GM21367 (cell line): ENCODE measurements at regions not wholly inside any gene's neighbourhood (a gene's known extent, or its start where the extent isn't known, plus 50 kb on each side); places are given as distances from the start of the nearest gene placed in this dataset.

ENCODE experiments used
- ATAC-seq: cut with Tn5 transposase; IDR thresholded peaks from one replicate; pipeline ENCODE4 v1.9.1; 2021; ENCODE audit not compliant: unreplicated experiment

DNA sequence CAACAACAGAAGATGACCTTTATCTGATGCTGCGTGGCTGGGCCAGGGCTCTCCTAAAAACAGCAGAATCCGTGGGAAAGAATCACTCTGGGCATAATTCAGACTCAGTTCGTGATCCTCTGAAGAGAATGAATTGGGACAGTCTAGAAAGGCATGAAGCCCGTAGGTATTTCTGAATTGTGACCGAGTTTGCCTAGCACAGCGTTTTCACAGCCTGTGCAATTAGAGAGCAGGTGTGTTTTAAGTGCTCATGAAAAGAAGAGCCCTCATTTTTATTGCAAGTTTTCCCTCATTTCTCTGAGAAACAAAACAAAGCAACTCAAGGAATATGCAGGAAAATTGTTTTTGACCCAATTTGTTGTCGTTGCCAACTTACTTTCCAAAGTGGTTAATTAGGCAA, 366.2 kb downstream of the WDR11 start:
- ATAC-seq: no peak

DNA sequence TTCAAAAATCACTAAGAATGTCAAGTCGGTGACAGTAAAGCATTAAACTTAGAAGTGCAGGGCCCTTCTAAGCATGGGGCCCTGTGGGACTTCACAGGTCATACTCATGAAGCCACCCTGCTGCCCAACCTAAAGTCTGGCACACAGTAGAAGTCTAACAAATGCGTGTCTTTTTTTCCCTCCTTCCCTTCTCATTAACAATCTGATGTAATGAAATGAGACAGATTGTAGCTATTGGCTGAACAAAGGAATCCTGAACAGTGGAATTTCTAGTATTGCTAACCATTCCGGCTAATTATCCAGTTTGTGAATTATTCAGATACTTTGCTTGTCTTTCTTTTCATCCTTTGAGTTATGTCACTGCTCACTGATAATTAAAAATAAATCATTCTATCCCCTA, 369.9 kb downstream of the WDR11 start:
- ATAC-seq: no peak

- ATAC-seq: no peak
These were observed 370.8 kb downstream of the WDR11 start for GRCh38 chr10:121221991-121222390.

DNA sequence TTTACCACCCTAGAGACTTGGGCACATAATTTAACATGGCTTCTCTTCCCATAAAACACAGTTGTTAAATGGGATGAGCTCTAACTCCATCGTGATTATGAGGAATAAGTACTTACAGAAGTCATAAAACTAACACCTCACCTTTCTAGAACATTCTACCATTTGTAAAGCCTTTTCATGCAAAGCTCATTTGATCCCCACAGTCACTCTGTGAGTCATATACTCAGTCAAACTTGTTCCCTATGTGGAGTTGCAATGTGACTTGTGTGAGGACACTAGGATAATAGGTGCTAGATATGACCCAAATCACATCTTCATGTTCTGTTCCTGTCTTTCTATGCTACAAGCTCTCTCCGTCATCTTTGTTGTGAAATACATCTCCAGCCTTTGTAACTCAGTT, 371.7 kb downstream of the WDR11 start:
- no peak for ATAC-seq

- ATAC-seq: no peak
These were observed 367.2 kb downstream of the FGFR2 start for GRCh38 chr10:121231079-121231478.

DNA sequence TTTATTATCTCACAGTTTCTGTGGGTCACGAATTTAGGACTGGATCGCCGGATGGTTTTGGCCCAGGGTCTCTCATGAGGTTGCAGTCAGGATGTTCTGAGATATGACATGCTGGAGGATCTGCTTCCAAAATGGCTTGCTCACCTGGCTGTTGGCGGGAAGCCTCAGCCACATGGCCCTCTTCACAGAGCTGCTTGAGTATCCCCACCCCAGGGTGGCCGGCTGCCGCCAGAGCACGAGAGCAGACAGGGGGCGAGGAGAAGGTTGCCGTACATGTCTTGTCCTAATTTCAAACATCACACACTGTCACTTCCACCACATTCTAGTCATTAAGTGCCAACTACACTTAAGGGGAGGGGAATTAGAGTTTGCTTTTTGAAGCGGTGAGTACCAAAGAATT, 365.8 kb downstream of the FGFR2 start:
- no peak for ATAC-seq

DNA sequence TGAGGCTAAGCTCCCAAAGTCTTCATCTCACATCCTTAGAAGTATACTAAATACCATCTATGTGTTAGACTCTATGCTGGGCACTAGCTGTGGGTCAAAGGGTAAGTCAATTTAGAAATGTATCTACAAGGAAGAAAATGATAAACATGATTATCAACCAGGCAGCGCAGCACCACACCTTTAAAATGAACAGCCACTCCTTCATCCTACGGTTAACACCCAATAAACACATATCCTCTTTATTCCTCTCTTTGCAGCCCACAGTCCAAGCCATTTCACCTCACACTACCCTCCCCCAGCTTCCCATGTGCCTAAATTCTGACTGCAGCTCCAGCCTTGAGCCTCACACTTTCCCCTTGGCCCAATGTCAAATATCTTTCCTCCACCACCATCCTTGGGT, 362.6 kb downstream of the FGFR2 start:
- no peak for ATAC-seq

DNA sequence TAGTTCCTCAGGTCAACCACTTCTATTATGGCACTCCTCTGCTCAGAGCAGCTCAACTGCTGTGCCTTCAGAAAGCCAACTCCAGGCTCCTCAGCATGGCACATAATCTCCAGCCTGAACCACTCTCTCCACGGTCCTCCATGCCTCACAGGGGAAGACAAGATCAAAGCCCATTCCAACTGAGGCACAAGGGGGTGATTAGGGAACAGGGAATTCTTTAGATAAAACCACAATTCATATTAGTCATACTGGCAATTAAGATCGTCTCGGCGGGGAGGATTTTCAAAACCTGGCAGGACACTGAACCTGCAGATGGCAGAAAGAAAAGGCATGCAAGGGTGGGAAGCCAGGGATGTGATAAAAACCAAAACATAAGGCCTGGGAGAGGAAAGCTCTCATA, 361.6 kb downstream of the FGFR2 start:
- no peak for ATAC-seq

DNA sequence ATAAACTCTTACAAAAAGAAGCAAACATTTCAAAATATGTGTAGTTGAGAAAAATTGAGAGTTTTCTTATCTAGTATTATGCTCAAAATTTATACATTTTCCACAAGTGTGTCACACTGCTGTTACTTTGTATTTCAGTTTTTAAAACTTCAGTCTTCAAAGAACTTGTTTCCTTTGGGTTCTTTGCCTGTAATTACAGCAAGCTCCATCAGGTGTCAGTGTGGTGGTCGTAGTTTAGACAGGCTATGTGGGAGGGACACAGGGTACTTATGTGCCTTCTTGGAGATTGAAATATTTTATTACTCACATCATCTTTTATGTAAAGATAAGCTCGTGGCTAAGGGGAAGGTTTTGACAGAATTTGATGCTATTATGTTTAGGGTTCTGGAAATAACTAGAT, 360.5 kb downstream of the FGFR2 start:
- ATAC-seq: no peak

DNA sequence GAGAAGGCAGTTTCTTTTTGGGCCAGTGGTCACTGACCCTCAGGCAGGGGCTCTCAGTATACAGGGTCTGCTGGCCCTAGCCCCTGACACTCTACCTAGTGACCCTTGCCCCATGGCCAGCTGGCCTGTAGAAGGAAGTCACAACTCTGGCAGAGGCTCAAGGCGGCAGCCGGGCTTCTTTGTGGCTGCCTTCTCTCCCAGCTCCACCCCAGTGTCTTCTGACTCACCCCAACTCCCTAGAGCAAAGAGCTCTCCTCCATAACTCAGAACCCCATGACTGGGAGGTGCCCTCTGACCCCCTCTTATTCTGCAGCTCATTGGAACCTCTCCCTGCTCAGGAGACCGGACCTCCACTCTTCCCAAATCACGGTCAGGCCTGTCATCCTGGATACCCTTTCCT, 358.2 kb downstream of the FGFR2 start:
- ATAC-seq: no peak

GRCh38 chr10:121240556-121240955, 357.7 kb downstream of the FGFR2 start:
- no peak for ATAC-seq

DNA sequence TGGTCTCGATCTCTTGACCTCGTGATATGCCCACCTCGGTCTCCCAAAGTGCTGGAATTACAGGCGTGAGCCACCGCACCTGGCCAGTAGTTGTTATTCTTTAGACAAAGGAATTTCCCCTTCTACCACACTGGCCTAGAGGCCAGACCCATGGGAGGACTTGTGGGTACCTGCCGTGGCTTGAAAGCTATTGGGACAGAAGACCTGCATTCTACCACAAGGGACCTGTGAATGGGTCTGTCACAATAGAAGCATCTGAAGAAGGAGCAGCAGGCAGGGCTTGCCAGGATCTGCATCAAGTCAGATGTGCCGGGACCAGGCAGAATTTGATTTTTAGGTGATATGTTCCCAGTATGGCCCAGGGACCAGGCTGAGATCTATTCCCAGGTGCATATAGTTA, 356.9 kb downstream of the FGFR2 start:
- no peak for ATAC-seq

- no peak for ATAC-seq
These were observed 355.3 kb downstream of the FGFR2 start for GRCh38 chr10:121242741-121243608.

- ATAC-seq: no peak
These were observed 354.5 kb downstream of the FGFR2 start for GRCh38 chr10:121243609-121244241.

- ATAC-seq: no peak
These were observed 353.4 kb downstream of the FGFR2 start for GRCh38 chr10:121244818-121245217.

DNA sequence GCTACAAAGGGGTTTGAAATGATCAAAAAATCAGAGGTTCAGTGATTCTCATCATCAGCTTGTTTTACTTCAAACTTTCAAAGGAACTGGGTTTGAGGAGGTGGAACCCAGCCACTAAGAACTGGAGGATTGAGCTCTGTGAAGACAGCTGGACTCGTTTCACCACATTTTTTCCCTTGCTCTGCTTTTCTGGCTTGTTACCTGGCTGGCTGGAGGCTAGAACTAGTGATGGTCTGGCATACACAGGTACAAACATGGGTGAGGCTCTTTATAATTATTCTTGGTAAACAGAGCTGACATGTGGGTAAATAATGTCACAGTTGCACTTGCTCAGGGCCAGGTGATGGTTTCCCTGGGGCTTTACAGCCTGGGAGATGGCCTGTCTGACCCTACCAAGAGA, 352.5 kb downstream of the FGFR2 start:
- no peak for ATAC-seq

DNA sequence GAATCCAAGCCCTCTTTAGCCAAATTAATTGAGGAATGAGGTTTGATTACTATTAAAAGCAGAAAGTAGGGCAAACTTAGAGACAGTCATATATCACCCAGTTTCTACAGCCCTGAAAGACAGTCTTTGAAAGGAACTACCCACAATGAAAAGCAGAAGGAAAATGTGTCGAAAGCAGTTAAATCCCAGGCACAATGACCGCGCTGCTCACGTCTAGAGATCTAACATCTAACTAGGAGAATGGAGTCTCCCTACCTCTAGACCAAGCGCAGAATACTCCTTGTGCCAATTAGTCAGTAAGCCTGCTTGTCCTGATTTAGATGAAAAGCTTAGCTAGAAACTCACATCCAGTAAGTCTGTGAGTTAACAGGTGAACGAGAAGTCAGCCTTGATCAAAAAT, 350.0 kb downstream of the FGFR2 start:
- ATAC-seq: no peak

DNA sequence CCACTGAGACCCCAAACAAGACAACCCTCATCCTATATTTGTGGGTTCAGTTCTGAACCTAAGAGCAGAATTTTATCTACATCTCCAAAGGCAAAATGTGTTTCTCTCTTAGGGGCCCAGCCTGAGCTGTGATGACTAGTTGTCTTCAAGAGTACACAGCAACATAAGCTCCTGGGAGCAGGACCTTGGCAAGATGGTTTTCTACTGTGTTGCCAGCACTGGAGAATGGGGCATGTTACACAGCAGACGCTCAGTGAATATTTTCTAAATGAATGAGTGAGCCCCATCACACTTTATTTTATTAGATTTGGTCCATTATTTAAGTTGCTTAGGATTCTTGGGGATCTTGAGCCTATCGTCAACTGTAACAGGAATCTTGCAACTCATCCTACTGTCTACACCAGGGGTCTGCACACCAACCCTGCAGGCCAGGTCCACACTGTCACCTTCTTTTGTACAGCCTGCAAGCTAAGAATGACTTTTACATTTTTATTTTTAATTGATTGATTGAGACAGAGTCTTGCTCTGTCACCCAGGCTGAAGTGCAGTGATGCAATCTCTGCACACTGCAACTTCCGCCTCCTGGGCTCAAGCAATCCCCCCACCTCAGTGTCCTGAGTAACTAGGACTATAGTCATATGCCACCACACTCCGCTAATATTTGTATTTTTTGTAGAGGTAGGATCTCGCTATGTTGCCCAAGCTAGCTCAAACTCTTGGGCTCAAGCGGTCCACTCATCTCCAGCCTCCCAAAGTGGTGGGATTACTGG, 347.1 kb downstream of the FGFR2 start:
- ATAC-seq: no peak

GRCh38 chr10:121252756-121253155, 345.5 kb downstream of the FGFR2 start:
- no peak for ATAC-seq

DNA sequence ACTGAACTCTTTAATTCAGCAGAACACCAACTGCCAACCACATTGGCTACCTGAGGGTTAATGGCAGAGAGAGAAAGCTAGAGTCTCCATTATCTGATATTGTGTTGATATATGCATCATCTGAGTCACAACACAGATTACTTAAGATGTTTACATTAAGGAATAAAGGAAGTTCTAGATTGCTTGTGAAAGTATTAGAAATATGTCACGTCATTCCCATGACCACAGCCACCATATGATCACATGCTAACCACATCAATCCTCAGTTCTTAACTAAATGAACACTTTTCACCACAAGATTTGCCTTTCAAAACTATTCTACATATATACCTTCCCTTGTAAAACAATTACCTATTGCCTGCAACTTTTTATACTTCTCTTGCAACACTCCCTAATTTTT, 337.9 kb downstream of the FGFR2 start:
- no peak for ATAC-seq

DNA sequence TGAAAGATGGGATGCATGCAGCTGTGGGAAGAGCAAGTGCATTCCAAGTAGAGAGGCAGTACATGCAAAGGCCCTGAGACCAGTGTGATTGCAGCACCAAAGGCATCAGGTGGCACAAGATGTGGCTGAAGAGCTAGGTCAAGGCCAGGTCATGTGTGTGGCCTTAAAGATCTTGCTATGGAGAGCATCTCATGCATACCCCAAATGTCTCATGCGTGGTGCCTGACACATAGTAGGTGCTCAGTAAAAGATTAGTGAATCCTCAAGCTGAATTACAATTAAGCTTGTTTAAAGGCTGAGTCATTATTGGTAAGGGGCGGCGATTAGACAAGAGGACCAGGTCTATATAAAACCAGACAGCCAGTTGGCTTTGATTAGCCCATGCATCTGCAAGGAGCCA, 336.6 kb downstream of the FGFR2 start:
- no peak for ATAC-seq
